OCI-LY1 (cell line): ENCODE measurements at regions not wholly inside any gene's neighbourhood (a gene's known extent, or its start where the extent isn't known, plus 50 kb on each side); places are given as distances from the start of the nearest gene placed in this dataset.
"Not testable (repeated sequence)": the region's sequence is repeated elsewhere in the genome, so short reads cannot be mapped to it uniquely, and the experiment has no call there.

Source experiments
- H2AFZ ChIP-seq: fragments of 200-600 bp; sonication (generic), shearing (Covaris generic); 2 replicates; pipeline ENCODE4 v1.6.0; 2014; ENCODE audit warnings: antibody characterized with exemption, mild to moderate bottlenecking, low read length
- H3F3A ChIP-seq: fragments of 200-600 bp; sonication (generic), shearing (Covaris generic); 2 replicates; pipeline ENCODE4 v1.6.0; 2014; ENCODE audit warnings: mild to moderate bottlenecking, antibody characterized with exemption, low read length, moderate library complexity; ENCODE audit not compliant: insufficient read depth
- H3K27ac ChIP-seq: fragments of 200-600 bp; sonication (generic); 2 replicates; pipeline ENCODE4 v1.5.1; 2014; ENCODE audit warnings: low read length, mixed run types, mild to moderate bottlenecking, low read depth; ENCODE audit not compliant: poor library complexity, severe bottlenecking
- H3K27me3 ChIP-seq: fragments of 200-600 bp; sonication (generic); 2 replicates; pipeline ENCODE4 v1.6.0; 2014; ENCODE audit warnings: antibody characterized with exemption, mild to moderate bottlenecking, low read length, moderate library complexity; ENCODE audit not compliant: insufficient read depth
- H3K36me3 ChIP-seq: fragments of 200-600 bp; sonication (generic); 2 replicates; pipeline ENCODE4 v1.6.1; 2014; ENCODE audit warnings: mild to moderate bottlenecking, antibody characterized with exemption, low read length, moderate library complexity, mixed read lengths; ENCODE audit not compliant: insufficient read depth
- H3K4me1 ChIP-seq: fragments of 200-600 bp; sonication (generic); 2 replicates; pipeline ENCODE4 v1.5.1; 2014; ENCODE audit warnings: mild to moderate bottlenecking, low read length, moderate library complexity; ENCODE audit not compliant: insufficient read depth, severe bottlenecking
- H3K4me2 ChIP-seq: fragments of 200-600 bp; sonication (generic), shearing (Covaris generic); 2 replicates; pipeline ENCODE4 v1.6.1; 2014; ENCODE audit warnings: low read length
- H3K4me3 ChIP-seq: fragments of 200-600 bp; sonication (generic); 2 replicates; pipeline ENCODE4 v1.5.1; 2014; ENCODE audit warnings: low read length, low read depth, mild to moderate bottlenecking, mixed read lengths; ENCODE audit not compliant: poor library complexity, severe bottlenecking
- H3K79me2 ChIP-seq: fragments of 200-600 bp; shearing (Covaris generic); 2 replicates; pipeline ENCODE4 v1.6.1; 2016; ENCODE audit warnings: mixed run types, low read length, mixed read lengths; ENCODE audit not compliant: insufficient read depth
- H3K9ac ChIP-seq: fragments of 200-600 bp; sonication (generic), shearing (Covaris generic); 2 replicates; pipeline ENCODE4 v1.6.1; 2014; ENCODE audit warnings: mild to moderate bottlenecking, low read length, mixed read lengths
- H3K9me2 ChIP-seq: fragments of 200-600 bp; sonication (generic), shearing (Covaris generic); 2 replicates; pipeline ENCODE4 v1.6.1; 2014; ENCODE audit warnings: low read depth, mild to moderate bottlenecking, low read length, mixed read lengths
- H3K9me3 ChIP-seq: fragments of 200-600 bp; shearing (Covaris generic); 2 replicates; pipeline ENCODE4 v1.6.1; 2014; ENCODE audit warnings: low read length, mixed read lengths
- H4K20me1 ChIP-seq: fragments of 200-600 bp; sonication (generic), shearing (Covaris generic); 2 replicates; pipeline ENCODE4 v1.6.0; 2016; ENCODE audit warnings: mild to moderate bottlenecking, low read length; ENCODE audit not compliant: insufficient read depth
- CTCF ChIP-seq: fragments of 200-600 bp; sonication (generic), shearing (Covaris generic); IDR thresholded peaks from 2 replicates; pipeline ENCODE4 v1.5.1; 2017; ENCODE audit warnings: mild to moderate bottlenecking, antibody characterized with exemption, low read length, moderate library complexity, mixed read lengths
- EZH2 ChIP-seq: fragments of 200-600 bp; sonication (generic), shearing (Covaris generic); IDR thresholded peaks from 2 replicates; pipeline ENCODE4 v1.8.0; 2017; ENCODE audit warnings: borderline replicate concordance, mixed run types, mild to moderate bottlenecking, antibody characterized with exemption, low read length, moderate library complexity, mixed read lengths

GRCh38 chr20:25989196-25989595, 292.5 kb upstream of the ZNF337 start:
- H3K79me2 ChIP-seq = no peaks in the 10 kb centered on the region

GRCh38 chr20:25987928-25988560, 291.4 kb upstream of the ZNF337 start:
- not testable (repeated sequence) for H4K20me1 ChIP-seq, H3K36me3 ChIP-seq, H3K9me3 ChIP-seq, H3K79me2 ChIP-seq, H3K27ac ChIP-seq, H3F3A ChIP-seq, H3K4me3 ChIP-seq, H3K27me3 ChIP-seq, H3K9me2 ChIP-seq, H3K9ac ChIP-seq, H3K4me2 ChIP-seq, H3K4me1 ChIP-seq, H2AFZ ChIP-seq

More at GRCh38 chr20:25989196-25989595, 292.5 kb upstream of the ZNF337 start:
- no peak overlapping the region for H3K9ac ChIP-seq
- H3K27me3 ChIP-seq = no peaks in the 10 kb centered on the region; the same call in 1 of the 2 replicates
- TF ChIP-seq CTCF = no peak
- no peak for TF ChIP-seq EZH2
- peaks cover 10% of the 10 kb centered on the region for H3K4me1 ChIP-seq
- H3K4me2 ChIP-seq = no peak overlapping the region
- no peaks in the 10 kb centered on the region for H3K9me2 ChIP-seq
- H3K36me3 ChIP-seq = no peaks in the 10 kb centered on the region
- no peaks in the 10 kb centered on the region for H4K20me1 ChIP-seq
- H3K4me3 ChIP-seq = no peak overlapping the region
- no peak overlapping the region for H3K27ac ChIP-seq
- H3K9me3 ChIP-seq = no peaks in the 10 kb centered on the region
- H2AFZ ChIP-seq = no peak overlapping the region
- no peaks in the 10 kb centered on the region for H3F3A ChIP-seq

- Histone ChIP-seq H3K9me3 (no peaks in the 10 kb centered on the region), H4K20me1 (no peaks in the 10 kb centered on the region), H3K4me3 (peak overlapping the region; percentile 60), H3K4me1 (peaks cover 10% of the 10 kb centered on the region), H3K9ac (peak overlapping the region; percentile 38; the same call in 1 of the 2 replicates), H3K27ac (no peak overlapping the region), H3K4me2 (peak overlapping the region; percentile 71), H3F3A (no peaks in the 10 kb centered on the region), H3K9me2 (no peaks in the 10 kb centered on the region), H3K36me3 (no peaks in the 10 kb centered on the region), H3K79me2 (no peaks in the 10 kb centered on the region), H3K27me3 (no peaks in the 10 kb centered on the region; the same call in 1 of the 2 replicates), H2AFZ (no peak overlapping the region)
- no peak for TF ChIP-seq EZH2
- peak; percentile 43 for TF ChIP-seq CTCF
These were observed 290.6 kb upstream of the ZNF337 start for GRCh38 chr20:25987073-25987927.
